Muscle layer of colon (tissue), 2 donors: ENCODE measurements at regions not wholly inside any gene's neighbourhood (a gene's known extent, or its start where the extent isn't known, plus 50 kb on each side); places are given as distances from the start of the nearest gene placed in this dataset.
"Not testable (repeated sequence)": the region's sequence is repeated elsewhere in the genome, so short reads cannot be mapped to it uniquely, and the experiment has no call there.

ENCODE experiments used
- H3K27ac ChIP-seq: one replicate; pipeline ENCODE4 v1.7.0; 2013; ENCODE audit warnings: low read depth, mild to moderate bottlenecking, low read length, moderate library complexity
- H3K27me3 ChIP-seq, 2 donors: one replicate each; pipeline ENCODE4 v1.7.0; 2013; ENCODE audit warnings: low read length in 2 of 2, mild to moderate bottlenecking in 2 of 2; ENCODE audit not compliant: insufficient read depth in 2 of 2, control insufficient read depth in 1 of 2
- H3K36me3 ChIP-seq: one replicate; pipeline ENCODE4 v1.7.0; 2013; ENCODE audit warnings: mild to moderate bottlenecking, low read length; ENCODE audit not compliant: insufficient read depth
- H3K4me1 ChIP-seq: one replicate; pipeline ENCODE4 v1.7.0; 2013; ENCODE audit warnings: mild to moderate bottlenecking, low read length; ENCODE audit not compliant: insufficient read depth
- H3K4me3 ChIP-seq, 2 donors: one replicate each; pipeline ENCODE4 v1.7.0; 2013; ENCODE audit warnings: low read length in 2 of 2, low read depth in 1 of 2, mild to moderate bottlenecking in 1 of 2, moderate library complexity in 1 of 2
- H3K9ac ChIP-seq: one replicate; pipeline ENCODE4 v1.7.0; 2013; ENCODE audit warnings: low read length
- H3K9me3 ChIP-seq: one replicate; pipeline ENCODE4 v1.7.0; 2013; ENCODE audit warnings: mild to moderate bottlenecking, low read length
- donor health status: abdominal sarcoma.
- donor health status: Adenocarcinoma of cecum.

- Histone ChIP-seq H3K4me3 (no peak overlapping the region), H3K9ac (no peak overlapping the region), H3K36me3 (no peaks in the 10 kb centered on the region), H3K27me3 (no peaks in the 10 kb centered on the region), H3K27ac (no peak overlapping the region), H3K9me3 (no peaks in the 10 kb centered on the region), H3K4me1 (no peaks in the 10 kb centered on the region)
Observed at GRCh38 chr17:83025636-83026280, 53.7 kb upstream of the METRNL start.

- Histone ChIP-seq H3K36me3 (no peaks in the 10 kb centered on the region), H3K27me3 (no peaks in the 10 kb centered on the region), H3K9me3 (no peaks in the 10 kb centered on the region), H3K4me1 (no peaks in the 10 kb centered on the region), H3K9ac (no peak overlapping the region), H3K27ac (no peak overlapping the region), H3K4me3 (no peak overlapping the region)
Observed at GRCh38 chr17:83026311-83026811, 53.0 kb upstream of the METRNL start.

- not testable (repeated sequence) for H3K9ac ChIP-seq, H3K27ac ChIP-seq, H3K27me3 ChIP-seq, H3K9me3 ChIP-seq, H3K4me1 ChIP-seq, H3K4me3 ChIP-seq, H3K36me3 ChIP-seq
Observed at GRCh38 chr17:83026921-83027320, 52.5 kb upstream of the METRNL start.

GRCh38 chr17:83028851-83029250 lies 50.6 kb upstream of the METRNL start:
- Histone ChIP-seq H3K9me3 (no peaks in the 10 kb centered on the region), H3K9ac (no peak overlapping the region), H3K4me1 (no peaks in the 10 kb centered on the region), H3K4me3 (no peak overlapping the region), H3K27me3 (no peaks in the 10 kb centered on the region), H3K27ac (no peak overlapping the region), H3K36me3 (no peaks in the 10 kb centered on the region)

- Histone ChIP-seq H3K36me3 (no peaks in the 10 kb centered on the region), H3K9me3 (no peaks in the 10 kb centered on the region), H3K9ac (no peak overlapping the region), H3K4me1 (no peaks in the 10 kb centered on the region), H3K4me3 (no peak overlapping the region), H3K27me3 (no peaks in the 10 kb centered on the region), H3K27ac (no peak overlapping the region)
Observed at GRCh38 chr17:83029571-83029970, 49.8 kb upstream of the METRNL start.
